Ovary (tissue), 3 donors: ENCODE measurements at regions not wholly inside any gene's neighbourhood (a gene's known extent, or its start where the extent isn't known, plus 50 kb on each side); places are given as distances from the start of the nearest gene placed in this dataset.

Source experiments
- EP300 ChIP-seq: sonication (generic); formaldehyde crosslinking; IDR thresholded peaks from one replicate; pipeline ENCODE4 v1.6.1; 2017; ENCODE audit warnings: antibody characterized with exemption
- POLR2A ChIP-seq: fragments of 450-650 bp; IDR thresholded peaks from one replicate; pipeline ENCODE4 v1.6.1; 2017; ENCODE audit warnings: antibody characterized with exemption, mild to moderate bottlenecking, moderate library complexity
- TF ChIP-seq, protein P1 (sequence below), 3 donors: fragments of 450-650 bp in 2 of 3; fragments of 200-600 bp in 1 of 3; IDR thresholded peaks; one replicate each; pipeline versions ENCODE4 v1.5.1 to v1.8.0; 2016 to 2022; ENCODE audit warnings: antibody characterized with exemption in 3 of 3, mild to moderate bottlenecking in 1 of 3
- donor health status: DM: no; HTN: no; CAD: no.

- TF ChIP-seq, protein P1, sequence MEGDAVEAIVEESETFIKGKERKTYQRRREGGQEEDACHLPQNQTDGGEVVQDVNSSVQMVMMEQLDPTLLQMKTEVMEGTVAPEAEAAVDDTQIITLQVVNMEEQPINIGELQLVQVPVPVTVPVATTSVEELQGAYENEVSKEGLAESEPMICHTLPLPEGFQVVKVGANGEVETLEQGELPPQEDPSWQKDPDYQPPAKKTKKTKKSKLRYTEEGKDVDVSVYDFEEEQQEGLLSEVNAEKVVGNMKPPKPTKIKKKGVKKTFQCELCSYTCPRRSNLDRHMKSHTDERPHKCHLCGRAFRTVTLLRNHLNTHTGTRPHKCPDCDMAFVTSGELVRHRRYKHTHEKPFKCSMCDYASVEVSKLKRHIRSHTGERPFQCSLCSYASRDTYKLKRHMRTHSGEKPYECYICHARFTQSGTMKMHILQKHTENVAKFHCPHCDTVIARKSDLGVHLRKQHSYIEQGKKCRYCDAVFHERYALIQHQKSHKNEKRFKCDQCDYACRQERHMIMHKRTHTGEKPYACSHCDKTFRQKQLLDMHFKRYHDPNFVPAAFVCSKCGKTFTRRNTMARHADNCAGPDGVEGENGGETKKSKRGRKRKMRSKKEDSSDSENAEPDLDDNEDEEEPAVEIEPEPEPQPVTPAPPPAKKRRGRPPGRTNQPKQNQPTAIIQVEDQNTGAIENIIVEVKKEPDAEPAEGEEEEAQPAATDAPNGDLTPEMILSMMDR (IDR thresholded peaks at IDR 0.05) = no peak
- no peak for TF ChIP-seq POLR2A
- TF ChIP-seq EP300 = no peak
These were observed 117.0 kb upstream of the HABP2 start for GRCh38 chr10:113435881-113436280.
